Prostate gland (tissue), 2 donors: ENCODE measurements at regions not wholly inside any gene's neighbourhood (a gene's known extent, or its start where the extent isn't known, plus 50 kb on each side); places are given as distances from the start of the nearest gene placed in this dataset.

Experiments
- POLR2AphosphoS5 ChIP-seq: sonication (generic); formaldehyde crosslinking; IDR thresholded peaks from one replicate; pipeline ENCODE4 v1.6.1; 2017; ENCODE audit warnings: antibody characterized with exemption
- TF ChIP-seq, protein P1 (sequence below), 4 experiments: fragments of 200-600 bp in 2 of 4; fragments of 450-650 bp in 2 of 4; sonication (generic) in 2 of 4; IDR thresholded peaks; 1 replicate in 3 of 4; 2 replicates in 1 of 4; pipeline ENCODE4 v1.5.1; 2016 to 2019; ENCODE audit warnings: antibody characterized with exemption in 4 of 4, mild to moderate bottlenecking in 2 of 4, moderate library complexity in 2 of 4

DNA sequence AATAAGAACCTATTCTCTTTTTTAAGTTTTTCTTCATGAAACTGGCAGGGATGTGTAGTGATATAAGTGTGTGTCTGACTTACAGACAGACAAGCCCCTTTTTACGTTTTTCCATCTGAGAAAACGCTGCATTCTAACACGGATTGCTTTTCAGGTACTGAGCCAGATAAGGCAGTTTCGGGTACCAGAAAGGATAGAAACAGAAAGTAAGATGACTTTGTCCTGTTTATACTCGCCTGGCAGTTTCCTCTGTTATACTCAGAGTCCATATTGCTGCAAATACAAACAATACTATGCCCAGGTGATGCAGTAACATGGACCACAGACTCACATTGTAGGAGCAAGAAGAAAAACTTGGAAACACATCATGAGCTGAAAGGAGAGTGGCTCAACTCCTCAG, 2320.6 kb upstream of the AGA start:
- TF ChIP-seq, protein P1, sequence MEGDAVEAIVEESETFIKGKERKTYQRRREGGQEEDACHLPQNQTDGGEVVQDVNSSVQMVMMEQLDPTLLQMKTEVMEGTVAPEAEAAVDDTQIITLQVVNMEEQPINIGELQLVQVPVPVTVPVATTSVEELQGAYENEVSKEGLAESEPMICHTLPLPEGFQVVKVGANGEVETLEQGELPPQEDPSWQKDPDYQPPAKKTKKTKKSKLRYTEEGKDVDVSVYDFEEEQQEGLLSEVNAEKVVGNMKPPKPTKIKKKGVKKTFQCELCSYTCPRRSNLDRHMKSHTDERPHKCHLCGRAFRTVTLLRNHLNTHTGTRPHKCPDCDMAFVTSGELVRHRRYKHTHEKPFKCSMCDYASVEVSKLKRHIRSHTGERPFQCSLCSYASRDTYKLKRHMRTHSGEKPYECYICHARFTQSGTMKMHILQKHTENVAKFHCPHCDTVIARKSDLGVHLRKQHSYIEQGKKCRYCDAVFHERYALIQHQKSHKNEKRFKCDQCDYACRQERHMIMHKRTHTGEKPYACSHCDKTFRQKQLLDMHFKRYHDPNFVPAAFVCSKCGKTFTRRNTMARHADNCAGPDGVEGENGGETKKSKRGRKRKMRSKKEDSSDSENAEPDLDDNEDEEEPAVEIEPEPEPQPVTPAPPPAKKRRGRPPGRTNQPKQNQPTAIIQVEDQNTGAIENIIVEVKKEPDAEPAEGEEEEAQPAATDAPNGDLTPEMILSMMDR (IDR thresholded peaks at IDR 0.05), result no peak
- TF ChIP-seq POLR2AphosphoS5, result no peak
